ENCODE measurements at regions not wholly inside any gene's neighbourhood (a gene's known extent, or its start where the extent isn't known, plus 50 kb on each side); places are given as distances from the start of the nearest gene placed in this dataset.

GRCh38 chr6:78268591-78269452, 598.5 kb upstream of the IRAK1BP1 start:
- ATAC-seq (no peak), FAIRE-seq (no peak), DNase-seq (ENCODE audit: low spot score) (no peak)
- no peaks in the 10 kb centered on the region for H3K36me3 ChIP-seq (replicated peaks in 1 of 2; ENCODE audit: control insufficient read depth in 1 of 2, insufficient read depth in 2 of 2, low read length in 2 of 2)
- H4K20me1 ChIP-seq (ENCODE audit: insufficient read depth, low read length) = no peaks in the 10 kb centered on the region
- intact Hi-C loops (cut with micrococcal nuclease; ENCODE audit: unreplicated experiment) = no loop called here
- H3K9me3 ChIP-seq (ENCODE audit: low read length) = no peaks in the 10 kb centered on the region
- H3K79me2 ChIP-seq (ENCODE audit: insufficient read depth, low read length) = no peaks in the 10 kb centered on the region
- CTCF ChIA-PET (ENCODE audit: low intra/inter-chr PET ratio, low total read pairs) = no interaction called here
- H3K9ac ChIP-seq (ENCODE audit: insufficient read depth, low read depth, low read length) = no peak overlapping the region
- H2AFZ ChIP-seq (ENCODE audit: low read length) = no peak overlapping the region
- WGBS (ENCODE audit: low lambda C conversion rate) = no CpG with 5 or more reads among the region's 2 CpGs
- H3K4me2 ChIP-seq (ENCODE audit: low read depth, low read length) = no peak overlapping the region
- no peaks in the 10 kb centered on the region for H3K27me3 ChIP-seq (ENCODE audit: control insufficient read depth in 1 of 2, insufficient read depth in 2 of 2, low read length in 2 of 2)
- H3K4me3 ChIP-seq (replicated peaks in 1 of 3; ENCODE audit: insufficient read depth in 1 of 3, low read depth in 2 of 3, low read length in 3 of 3) = no peak overlapping the region
- H3K27ac ChIP-seq (ENCODE audit: extremely low read length, insufficient read depth, low read length) = no peak overlapping the region
- in situ Hi-C loops (cut with HindIII; ENCODE audit: extremely low pct_ligation_motif_present, low pct_unique_long_range_greater_than_20kb) = no loop called here
- no TSS peak for BruUV-seq (replicated peaks)
- POLR2A ChIA-PET = no interaction called here
- no peaks in the 10 kb centered on the region for H3K4me1 ChIP-seq (ENCODE audit: insufficient read depth, low read length)
- TF ChIP-seq, protein P1, sequence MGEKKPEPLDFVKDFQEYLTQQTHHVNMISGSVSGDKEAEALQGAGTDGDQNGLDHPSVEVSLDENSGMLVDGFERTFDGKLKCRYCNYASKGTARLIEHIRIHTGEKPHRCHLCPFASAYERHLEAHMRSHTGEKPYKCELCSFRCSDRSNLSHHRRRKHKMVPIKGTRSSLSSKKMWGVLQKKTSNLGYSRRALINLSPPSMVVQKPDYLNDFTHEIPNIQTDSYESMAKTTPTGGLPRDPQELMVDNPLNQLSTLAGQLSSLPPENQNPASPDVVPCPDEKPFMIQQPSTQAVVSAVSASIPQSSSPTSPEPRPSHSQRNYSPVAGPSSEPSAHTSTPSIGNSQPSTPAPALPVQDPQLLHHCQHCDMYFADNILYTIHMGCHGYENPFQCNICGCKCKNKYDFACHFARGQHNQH (CRISPR knock-in tag; IDR thresholded peaks at IDR 0.05) = no peak
- TF ChIP-seq SOX5 (CRISPR knock-in tag; IDR thresholded peaks at IDR 0.05; ENCODE audit: borderline replicate concordance) = no peak
- TF ChIP-seq ZMAT3 (CRISPR knock-in tag; conservative IDR thresholded peaks at IDR 0.05) = no peak
- TF ChIP-seq SIN3A (IDR thresholded peaks at IDR 0.05; ENCODE audit: borderline replicate concordance, low read depth, low read length) = no peak
- no peak for TF ChIP-seq HDAC6 (IDR thresholded peaks at IDR 0.05; ENCODE audit: low read depth, low read length)
- no peak for TF ChIP-seq IRF2 (CRISPR knock-in tag; IDR thresholded peaks at IDR 0.05)
- no peak for TF ChIP-seq MED1 (CRISPR knock-in tag; IDR thresholded peaks at IDR 0.05)
- no peak for TF ChIP-seq ZNF562 (CRISPR knock-in tag; IDR thresholded peaks at IDR 0.05; ENCODE audit: borderline replicate concordance)
- no peak for TF ChIP-seq BHLHE40 (IDR thresholded peaks at IDR 0.05; ENCODE audit: low read length)
- no peak for TF ChIP-seq GRHL1 (CRISPR knock-in tag; conservative IDR thresholded peaks at IDR 0.05)
- no peak for TF ChIP-seq SALL2 (CRISPR knock-in tag; IDR thresholded peaks at IDR 0.05)
- no peak for TF ChIP-seq HOXA9 (CRISPR knock-in tag; IDR thresholded peaks at IDR 0.05; ENCODE audit: borderline replicate concordance)
- no peak for TF ChIP-seq CBFB (CRISPR knock-in tag; IDR thresholded peaks at IDR 0.05)
- TF ChIP-seq GMEB2 (CRISPR knock-in tag; IDR thresholded peaks at IDR 0.05; ENCODE audit: low read depth) = no peak
- no peak for TF ChIP-seq HOXA3 (CRISPR knock-in tag; IDR thresholded peaks at IDR 0.05)
- no peak for TF ChIP-seq U2AF1 (optimal IDR thresholded peaks at IDR 0.05; ENCODE audit: low read depth, low read length)
- no peak for TF ChIP-seq ZNF788 (CRISPR knock-in tag; IDR thresholded peaks at IDR 0.05; ENCODE audit: borderline replicate concordance)
- no peak for TF ChIP-seq ZBTB10 (CRISPR knock-in tag; IDR thresholded peaks at IDR 0.05; ENCODE audit: borderline replicate concordance)
- no peak for TF ChIP-seq GPN1 (CRISPR knock-in tag; IDR thresholded peaks at IDR 0.05; ENCODE audit: borderline replicate concordance)
